Thyroid gland (tissue), 4 donors: ENCODE measurements at regions not wholly inside any gene's neighbourhood (a gene's known extent, or its start where the extent isn't known, plus 50 kb on each side); places are given as distances from the start of the nearest gene placed in this dataset.

Experiments used
- CTCF ChIP-seq, 6 experiments: fragments of 200-600 bp in 3 of 6; fragments of 450-650 bp in 3 of 6; sonication (generic) in 3 of 6; IDR thresholded peaks; one replicate each; pipeline ENCODE4 v1.5.1; 2016 to 2019; ENCODE audit warnings: antibody characterized with exemption in 6 of 6, mild to moderate bottlenecking in 2 of 6, inconsistent platforms in 1 of 6, moderate library complexity in 1 of 6
- POLR2A ChIP-seq, 2 donors: fragments of 450-650 bp; IDR thresholded peaks; one replicate each; pipeline ENCODE4 v1.6.1; 2017; ENCODE audit warnings: antibody characterized with exemption in 2 of 2, mild to moderate bottlenecking in 2 of 2, moderate library complexity in 1 of 2

GRCh38 chr4:111480510-111480909 lies 664.7 kb upstream of the FAM241A start:
- no peak for TF ChIP-seq CTCF (IDR thresholded peaks at IDR 0.05)
- no peak for TF ChIP-seq POLR2A (IDR thresholded peaks at IDR 0.05)
